Inferior parietal cortex (tissue), 1 donor: ENCODE measurements at regions not wholly inside any gene's neighbourhood (a gene's known extent, or its start where the extent isn't known, plus 50 kb on each side); places are given as distances from the start of the nearest gene placed in this dataset.
"Not testable (repeated sequence)": the region's sequence is repeated elsewhere in the genome, so short reads cannot be mapped to it uniquely, and the experiment has no call there.

Source experiments
- DNase-seq: peaks from one replicate; pipeline ENCODE4 v3.0.0-alpha.2; 2016; ENCODE audit errors: extremely low spot score

DNA sequence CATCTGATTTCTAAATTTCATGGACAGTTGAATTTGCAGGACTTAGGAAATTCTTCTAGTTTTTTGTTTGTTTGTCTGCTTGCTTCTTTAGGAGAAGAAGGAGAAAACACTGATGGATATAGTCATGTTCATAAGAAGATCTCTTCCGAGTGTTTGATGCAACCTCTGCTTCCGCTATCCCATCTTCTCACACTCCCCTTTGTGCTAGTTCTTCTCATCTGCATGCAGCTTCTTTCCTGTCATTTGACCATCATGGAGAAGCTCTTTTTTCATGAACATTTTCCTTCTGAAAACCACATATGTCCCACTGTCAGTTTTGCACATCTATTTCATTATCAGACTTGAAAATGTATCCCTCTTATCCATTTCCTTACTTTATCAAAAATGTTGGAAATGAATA lies 346.9 kb upstream of the PRKCQ start:
- no peak for DNase-seq

DNA sequence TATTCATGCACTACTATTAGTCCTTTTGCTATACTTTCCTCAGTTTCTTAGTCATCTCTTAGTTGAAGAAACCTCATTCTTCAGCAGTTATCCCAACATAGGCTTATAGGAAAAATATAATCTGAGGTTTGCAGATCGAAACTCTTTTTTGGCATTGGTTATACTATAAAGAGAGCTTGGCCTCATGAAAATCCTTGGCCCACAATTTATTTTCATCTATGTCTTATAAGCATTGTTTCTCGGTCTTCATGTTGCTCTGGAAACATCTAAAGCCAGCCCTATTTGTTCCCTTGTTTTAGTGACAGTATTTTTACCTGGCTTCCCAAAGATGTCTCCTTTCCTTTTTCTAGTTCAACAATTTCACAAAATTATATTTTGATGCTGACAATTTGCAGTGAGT lies 345.1 kb upstream of the PRKCQ start:
- DNase-seq, result no peak

DNA sequence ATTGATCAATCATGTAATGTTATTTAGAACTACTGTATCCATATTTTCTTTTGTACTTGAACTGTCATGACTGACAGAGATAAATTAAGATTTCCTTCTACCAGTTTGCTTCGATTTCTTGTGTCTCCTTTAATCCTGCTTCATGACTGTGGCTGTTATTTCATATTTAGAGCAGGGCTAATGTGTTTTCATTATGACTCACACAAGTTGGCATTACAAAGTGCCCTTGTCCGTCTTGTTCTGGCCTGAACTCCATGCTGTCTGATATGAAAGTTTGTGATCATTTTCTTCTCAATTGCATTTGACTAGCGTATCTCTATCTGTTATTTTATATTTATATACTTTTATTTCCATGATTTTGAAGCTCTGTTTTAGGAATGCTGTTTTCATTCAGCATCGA lies 344.1 kb upstream of the PRKCQ start:
- no peak for DNase-seq

DNA sequence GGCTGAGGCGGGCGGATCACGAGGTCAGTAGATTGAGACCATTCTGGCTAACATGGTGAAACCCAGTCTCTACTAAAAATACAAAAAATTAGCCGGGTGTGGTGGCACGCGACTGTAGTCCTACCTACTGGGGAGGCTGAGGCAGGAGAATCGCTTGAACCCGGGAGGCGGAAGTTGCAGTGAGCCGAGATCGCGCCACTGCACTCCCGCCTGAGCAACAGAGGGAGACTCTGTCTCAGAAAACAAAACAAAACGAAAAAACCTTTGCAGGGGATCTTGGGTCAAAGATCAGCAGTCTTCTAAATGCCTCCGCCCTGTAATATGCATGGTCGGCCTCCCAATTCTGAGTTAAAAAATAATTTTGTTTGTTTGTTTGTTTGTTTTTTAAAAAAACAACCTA lies 340.9 kb upstream of the PRKCQ start:
- not testable (repeated sequence) for DNase-seq

DNA sequence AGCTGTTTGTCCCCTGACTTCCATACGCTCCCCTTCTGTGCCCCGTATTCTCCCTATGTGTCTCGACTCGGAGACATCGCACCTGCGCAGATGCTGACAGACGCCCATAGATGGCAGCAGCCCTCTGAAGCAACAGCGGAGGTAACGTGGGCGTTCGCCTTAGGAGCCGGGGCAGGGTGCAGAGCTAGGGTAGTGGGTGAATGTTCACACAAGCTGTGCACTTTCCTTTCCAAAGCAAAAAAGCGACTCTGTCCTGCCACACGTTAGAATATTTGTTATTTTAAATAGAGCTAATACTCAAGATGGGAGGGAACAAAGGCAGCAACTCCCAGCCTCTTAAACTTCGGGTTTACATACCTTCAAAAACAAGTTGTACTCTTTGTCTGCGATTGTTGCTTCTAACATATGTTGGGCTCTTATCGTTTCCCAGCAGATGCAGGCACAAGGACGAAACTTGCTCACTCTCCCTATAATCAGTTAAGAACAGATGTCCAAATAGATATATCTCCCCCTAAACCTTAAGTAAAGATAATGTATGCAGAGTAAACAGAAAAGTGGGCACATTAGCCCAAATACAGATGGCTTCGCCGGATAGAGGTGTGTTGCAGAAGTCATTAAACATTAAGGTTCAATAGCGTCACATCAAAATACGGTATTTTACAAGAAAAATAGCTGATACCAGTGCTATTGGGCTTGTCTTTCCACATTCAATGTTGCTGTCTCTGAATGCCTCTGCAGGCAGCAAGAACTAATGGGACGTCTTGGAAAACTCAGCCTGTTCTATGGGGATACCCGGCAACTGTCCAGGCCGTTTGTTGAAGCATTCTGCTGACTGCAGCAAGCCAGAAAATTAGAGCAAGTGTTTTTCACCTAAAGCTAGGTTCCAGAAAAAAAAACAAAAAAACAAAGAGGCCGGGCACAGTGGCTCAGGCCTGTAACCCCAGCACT lies 340.3 kb upstream of the PRKCQ start:
- DNase-seq, result peak; percentile 88

DNA sequence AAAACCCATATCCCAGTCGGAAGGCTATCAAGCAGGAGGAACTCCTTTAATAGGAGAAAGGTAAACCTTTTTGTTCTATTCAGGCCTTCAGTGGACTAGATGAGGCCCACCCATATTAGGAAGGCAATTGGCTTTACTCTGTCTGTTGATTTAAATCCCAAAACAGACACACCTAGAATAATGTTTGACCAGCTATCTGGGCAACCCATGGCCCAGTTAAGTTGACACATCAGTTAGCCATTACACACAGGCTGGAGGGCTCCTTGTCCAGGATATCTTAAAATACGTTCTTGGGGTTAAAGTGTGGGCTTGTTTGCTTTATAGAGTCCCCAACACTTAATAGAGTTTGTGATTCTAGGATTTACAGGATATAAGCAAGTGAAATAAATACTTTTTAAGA lies 339.0 kb upstream of the PRKCQ start:
- DNase-seq, result no peak

DNA sequence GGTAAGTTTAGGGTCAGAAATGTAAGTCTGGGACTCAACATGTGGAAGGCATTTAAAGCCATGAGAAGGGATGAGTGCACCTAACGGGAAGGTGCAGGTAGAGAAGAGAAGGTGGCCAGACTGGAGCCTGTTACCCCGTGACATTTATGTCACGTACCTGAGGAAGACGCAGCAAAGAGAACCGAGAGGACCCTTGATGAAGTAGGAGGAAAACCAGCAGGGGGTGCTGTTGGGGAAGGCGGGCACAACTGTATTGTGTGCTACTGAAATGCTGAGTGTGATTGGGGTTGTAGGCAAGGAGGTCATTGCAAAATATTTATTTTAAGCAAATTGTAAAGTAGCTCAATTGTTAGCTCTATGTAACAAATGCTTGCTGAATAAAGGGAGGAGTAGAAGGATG lies 338.2 kb upstream of the PRKCQ start:
- DNase-seq, result no peak

DNA sequence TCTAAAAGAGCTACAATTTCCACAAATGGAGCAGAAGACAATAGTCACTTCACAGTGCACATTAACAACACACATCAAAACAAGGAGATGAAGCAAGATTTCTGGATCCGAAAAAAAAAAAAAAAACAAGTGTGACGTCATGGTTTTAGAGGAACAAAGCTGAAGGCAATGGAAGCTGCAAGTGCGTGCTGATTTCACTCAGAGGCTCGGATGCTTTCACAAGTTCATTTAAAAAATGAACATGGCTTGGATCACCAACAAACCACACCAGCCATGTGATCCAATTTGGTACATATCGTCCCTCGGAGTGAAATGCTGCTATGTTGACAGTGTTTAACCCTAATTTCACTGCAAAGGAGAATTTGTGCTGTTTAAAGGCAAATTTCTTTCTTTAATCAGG lies 337.0 kb upstream of the PRKCQ start:
- no peak for DNase-seq

DNA sequence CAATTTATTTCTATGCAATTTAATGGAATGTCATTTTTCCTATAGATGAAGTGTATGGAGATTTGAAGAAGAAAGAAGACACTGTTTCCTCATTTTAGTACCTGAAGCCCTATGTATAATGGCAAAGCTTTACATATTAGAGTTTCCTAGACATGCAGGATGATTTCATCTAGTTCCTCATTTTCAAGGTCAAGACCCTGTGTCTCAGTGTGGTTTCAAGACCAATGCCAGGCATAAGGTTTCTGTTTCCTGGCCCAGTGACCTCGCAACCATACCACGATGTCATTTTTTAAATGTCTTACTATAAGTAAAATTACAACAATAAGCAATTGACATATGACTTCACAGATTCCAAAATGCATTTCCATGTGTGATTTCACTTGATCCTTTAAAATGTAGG lies 336.5 kb upstream of the PRKCQ start:
- no peak for DNase-seq

DNA sequence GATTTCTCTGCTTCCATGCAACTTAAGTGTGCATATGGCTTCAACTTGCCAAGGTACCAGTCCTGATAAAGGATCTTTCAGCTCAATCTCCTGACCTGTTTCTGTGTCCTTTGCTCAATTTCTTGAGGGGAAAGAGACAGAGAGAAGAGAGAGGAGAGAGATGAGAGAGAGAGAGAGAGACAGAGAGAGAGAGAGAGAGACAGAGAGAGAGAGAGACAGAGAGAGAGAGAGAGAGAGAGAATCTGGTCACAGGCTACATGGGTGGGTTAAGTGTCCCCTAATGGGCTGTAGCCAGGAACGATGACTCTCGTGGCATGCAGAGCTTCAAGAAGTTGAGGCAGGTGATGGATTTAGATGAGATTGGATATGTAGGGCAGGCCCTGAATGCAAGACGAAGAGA lies 335.2 kb upstream of the PRKCQ start:
- DNase-seq, result no peak

DNA sequence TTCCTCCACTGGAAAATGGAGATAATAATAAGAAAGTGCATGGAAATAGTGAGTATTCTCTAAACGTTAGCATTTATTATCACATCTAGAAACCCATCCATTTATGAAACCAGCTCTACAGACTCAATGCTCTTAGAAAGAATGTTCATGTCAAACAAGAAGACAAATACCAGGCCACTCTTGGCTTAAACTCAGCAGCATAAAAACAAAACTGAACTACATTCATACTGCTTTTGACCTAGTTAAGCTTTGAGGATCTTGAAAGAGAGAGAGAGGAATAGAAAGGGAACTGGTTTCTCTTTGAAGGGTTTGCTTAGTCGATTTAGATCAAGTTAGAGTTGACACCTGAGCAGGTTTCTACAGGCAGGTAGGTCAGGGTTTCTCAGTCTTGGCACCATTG lies 332.9 kb upstream of the PRKCQ start:
- no peak for DNase-seq

DNA sequence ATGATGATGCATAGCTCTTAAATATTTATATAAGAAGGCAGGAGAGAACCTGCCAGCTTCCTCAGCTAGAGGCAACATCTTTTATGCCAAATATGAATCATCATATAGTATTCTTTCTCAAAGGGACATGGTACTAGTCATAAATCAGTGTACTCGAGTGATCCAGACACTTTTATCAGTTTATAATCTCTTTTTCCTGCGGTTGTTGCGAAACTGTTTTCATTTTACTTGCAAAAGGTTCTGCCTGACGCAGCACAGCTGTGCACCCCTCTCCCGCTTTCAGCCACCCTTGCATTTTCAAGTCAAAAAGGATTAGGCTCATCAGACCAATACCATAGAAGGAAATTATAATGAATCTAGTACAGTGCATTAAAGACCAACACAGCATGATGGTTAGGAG lies 332.3 kb upstream of the PRKCQ start:
- no peak for DNase-seq

DNA sequence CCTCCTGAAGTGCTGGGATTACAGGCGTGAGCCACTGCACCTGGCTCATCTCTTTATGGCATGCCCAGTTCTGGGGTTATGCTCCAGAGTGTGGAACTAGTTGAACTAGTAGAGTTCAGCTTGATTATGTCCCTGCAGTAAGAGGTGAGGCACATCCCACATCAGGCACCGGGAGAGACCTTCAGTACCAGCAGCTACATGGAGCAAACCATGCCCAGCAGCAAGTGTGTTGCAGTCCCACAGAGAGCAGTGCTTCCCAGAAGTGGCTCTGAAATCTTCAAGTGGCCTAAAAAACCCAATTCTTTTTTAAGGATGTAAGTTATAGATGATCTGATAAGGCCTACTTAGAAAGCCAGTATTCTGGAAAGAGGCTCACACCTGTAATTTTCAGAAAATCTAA lies 331.9 kb upstream of the PRKCQ start:
- DNase-seq, result no peak

DNA sequence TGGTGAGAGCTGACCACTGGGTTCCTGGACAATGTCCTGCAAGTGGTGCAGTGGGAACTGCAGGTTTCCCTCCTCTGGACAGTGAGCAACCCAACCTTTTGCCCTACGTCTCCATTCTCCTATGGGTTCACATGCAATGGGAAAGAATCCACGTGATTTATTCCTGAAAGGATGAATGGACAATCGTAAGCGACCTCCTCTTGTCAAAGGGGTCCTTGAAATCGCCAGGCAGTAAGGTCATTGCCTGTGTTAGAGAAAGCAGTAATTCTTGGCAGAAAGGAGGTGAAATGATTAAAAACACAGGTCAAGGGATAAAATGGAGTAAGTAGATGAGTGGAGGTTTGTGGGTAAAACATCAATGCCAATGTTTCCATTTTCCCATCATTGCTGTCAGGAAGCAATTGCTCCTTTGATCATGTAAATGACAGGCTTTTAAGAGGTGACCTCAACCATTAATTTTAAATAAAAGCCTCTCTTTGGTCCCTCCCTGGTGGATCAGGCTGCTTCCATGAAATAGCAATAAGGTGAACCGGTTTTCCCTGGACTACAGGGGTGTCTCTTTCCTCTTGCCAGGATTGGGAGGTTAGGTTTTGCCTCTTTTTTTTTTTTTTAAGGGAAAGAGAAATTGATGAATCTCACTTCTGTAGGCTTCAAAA lies 330.0 kb upstream of the PRKCQ start:
- no peak for DNase-seq

DNA sequence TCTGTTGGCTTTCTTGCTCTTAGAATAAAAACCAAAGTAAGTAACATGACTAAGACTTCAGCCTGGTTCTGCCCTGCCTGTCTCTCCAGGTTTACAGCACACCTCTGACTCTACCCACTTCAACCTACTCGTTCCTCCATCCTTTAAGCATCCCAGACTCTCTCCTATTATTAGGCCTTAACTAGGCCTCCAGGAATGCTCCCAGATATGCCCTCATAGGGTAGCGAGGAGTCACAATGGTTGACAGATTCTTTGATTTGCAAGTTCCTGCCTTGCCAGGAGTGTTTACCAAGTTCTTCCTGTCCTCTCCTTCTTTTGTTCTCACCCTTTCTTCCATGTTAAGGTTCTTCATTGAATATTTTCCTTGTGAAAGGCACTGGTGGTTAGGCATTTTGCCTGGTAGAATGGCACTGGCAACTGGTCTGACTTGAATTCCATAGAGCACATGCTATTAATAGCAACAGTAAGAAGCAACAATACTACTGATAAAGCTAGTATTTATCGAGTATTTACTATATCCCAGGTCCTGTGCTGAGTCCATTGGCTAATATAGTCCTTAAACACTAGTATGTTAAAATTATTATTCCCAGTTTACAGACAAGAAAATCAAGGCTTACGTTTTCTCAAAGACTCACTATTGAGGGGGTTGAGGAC lies 327.9 kb upstream of the PRKCQ start:
- DNase-seq, result no peak

DNA sequence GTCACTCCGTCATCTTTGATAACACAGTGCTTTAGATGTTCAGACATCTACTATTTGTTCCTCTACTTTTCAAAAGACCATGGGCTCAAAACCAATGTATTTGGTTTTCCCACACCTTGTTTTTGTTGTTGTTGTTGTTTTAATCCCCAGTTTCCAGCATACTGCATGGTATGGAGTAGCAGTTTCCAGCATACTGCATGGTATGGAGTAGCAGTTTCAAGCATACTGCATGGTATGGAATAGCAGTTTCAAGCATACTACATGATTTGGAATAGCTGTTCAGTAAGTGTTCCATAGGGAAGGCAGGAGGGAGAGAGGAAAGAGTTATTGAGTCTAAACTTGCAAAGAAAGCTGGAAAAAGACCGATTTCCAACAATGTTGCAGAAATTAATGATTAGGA lies 314.3 kb upstream of the PRKCQ start:
- DNase-seq, result no peak

DNA sequence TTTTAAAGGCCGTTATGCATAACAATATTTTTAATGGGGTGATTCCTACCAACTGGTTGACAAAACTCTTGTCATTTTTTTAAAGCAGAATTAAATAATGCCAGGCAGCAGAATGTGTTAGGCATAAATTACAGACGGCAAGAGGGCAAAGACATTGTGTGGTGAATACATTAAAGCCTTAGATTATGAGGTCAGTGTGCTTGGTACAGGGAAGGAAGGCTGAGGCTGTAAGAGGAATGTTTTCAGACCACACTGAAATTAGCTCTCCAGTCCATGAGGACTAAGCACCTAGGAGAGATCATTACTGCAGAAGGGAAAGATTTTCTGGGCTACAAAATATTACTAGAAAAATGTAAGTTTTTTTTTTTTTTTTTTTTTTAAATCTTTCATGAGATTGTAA lies 312.8 kb upstream of the PRKCQ start:
- DNase-seq, result no peak

DNA sequence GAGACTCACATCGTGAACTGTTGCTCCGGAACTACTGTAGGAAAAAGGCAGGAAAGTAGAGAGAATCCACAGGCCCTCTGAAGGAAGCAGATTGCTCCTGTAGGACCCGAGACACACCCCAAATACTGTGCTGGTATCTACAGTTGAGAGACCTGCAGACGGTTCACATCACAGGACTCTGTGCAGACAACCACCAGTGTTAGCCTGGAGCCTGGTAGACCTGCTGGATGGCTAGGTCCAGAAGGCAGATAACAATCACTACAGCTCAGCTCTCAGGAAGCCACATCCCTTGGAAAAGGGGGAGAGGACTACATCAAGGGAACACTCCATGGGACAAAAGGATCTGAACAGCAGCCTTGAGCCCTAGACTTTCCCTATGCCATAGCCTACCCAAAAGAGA lies 311.8 kb upstream of the PRKCQ start:
- no peak for DNase-seq

DNA sequence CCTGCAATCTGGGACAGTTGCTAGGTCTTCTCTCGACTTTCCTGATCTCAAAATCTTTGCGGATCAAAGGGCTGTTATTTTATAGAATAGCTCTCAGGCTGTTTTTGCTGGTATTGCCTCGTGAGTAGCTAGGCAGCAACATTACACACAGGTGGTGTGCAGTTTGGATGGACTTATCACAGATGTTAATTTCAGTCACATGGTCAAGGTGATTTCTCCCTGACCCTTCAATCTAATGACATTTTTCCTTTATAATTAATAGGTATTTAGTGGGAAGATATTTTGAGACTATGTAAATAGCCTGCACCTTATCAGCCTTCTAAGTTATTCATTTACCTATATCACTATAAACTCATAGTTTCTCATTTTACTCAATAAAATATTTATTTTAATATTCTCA lies 309.6 kb upstream of the PRKCQ start:
- no peak for DNase-seq

DNA sequence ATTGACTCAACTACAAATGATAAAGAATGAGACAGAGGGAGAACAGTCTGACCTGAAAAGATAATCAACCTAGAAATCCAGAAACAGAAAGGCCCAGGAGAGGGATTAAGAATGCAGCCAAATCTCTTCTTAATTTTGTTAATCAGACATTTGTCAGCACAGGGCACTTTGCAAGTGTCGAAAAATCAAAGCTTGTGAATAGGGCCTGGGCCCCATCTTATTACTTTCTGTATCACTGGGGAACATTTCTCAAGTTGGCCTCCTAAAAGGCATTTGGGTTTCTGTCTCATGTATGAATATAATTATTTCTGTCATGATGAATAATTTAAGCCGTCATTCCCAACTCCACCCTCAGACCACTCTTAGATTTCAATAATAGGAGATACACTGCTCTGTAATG lies 308.4 kb upstream of the PRKCQ start:
- no peak for DNase-seq

DNA sequence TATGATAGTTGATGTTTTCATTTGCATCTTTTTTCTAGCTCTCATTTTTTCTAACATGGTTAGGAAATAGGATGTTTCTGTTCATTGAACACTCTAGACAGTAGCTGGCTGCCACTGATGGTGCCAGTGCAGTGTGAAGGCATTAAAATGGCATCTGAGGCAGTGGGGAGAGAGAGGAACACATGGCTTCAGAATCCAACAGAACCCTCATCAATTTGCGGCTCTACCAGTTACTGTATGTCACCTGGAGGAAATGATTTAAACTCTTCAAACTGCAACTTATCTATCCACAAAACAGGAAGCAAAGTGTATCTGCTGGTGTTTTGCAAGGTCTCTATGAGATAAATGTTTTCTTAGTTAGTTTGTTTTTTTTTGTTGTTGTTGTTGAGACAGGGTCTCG lies 305.2 kb upstream of the PRKCQ start:
- no peak for DNase-seq

DNA sequence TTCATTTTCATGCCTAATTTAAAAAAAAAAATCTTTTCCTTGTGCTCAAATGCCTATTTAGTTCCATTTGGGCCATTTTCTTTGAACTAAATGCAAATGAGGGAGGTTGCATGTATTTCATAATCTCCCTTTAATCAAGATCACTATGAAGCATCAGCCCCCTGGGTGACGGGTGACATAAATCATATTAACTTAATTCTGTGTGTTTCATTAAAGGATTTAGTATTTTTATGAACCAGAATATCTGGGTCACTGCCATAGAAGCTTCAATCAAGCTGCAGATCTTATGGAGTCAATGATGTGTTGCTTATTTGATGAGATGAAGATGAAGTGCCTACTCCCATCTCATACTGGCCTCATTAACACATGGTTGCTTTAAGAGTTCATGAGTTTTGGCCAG lies 301.9 kb upstream of the PRKCQ start:
- DNase-seq, result no peak
